MCF 10A (cell line): ENCODE measurements at regions not wholly inside any gene's neighbourhood (a gene's known extent, or its start where the extent isn't known, plus 50 kb on each side); places are given as distances from the start of the nearest gene placed in this dataset.
A peak's percentile ranks its signal among the peaks of the same experiment; 100 is the strongest.

Source experiments
- BruUV-seq: library from RNA; stranded (reverse); fragments of 400-500 nt; replicated peaks from 2 replicates; lab custom pipeline; 2021; lab: Mats Ljungman, UMichigan
- CTCF ChIA-PET: fragments of 300-600 bp; sonication (Branson Sonifier 250); formaldehyde crosslinking; extraction: SDS; loops from one replicate; lab custom pipeline; 2021; ENCODE audit warnings: antibody characterized with exemption, inconsistent platforms; lab: Yijun Ruan, JAX
- POLR2A ChIA-PET: fragments of 300-600, 350-650 bp; sonication (Branson Sonifier 250); formaldehyde crosslinking; extraction: SDS; loops from one replicate; lab custom pipeline; 2020; ENCODE audit warnings: antibody characterized with exemption, inconsistent platforms; lab: Yijun Ruan, JAX
- DNase-seq: peaks from one replicate; pipeline ENCODE4 v3.0.0-alpha.2; 2018; ENCODE audit not compliant: unreplicated experiment
- H3K27ac Mint-ChIP-seq: one replicate; pipeline ENCODE4 v1.8.0; 2022; ENCODE audit warnings: mild to moderate bottlenecking, low read depth, mixed read lengths; ENCODE audit not compliant: unreplicated experiment
- H3K27me3 Mint-ChIP-seq: one replicate; pipeline ENCODE4 v1.8.0; 2022; ENCODE audit warnings: mixed read lengths; ENCODE audit not compliant: insufficient read depth, unreplicated experiment
- H3K36me3 Mint-ChIP-seq: one replicate; pipeline ENCODE4 v1.8.0; 2022; ENCODE audit warnings: mild to moderate bottlenecking, moderate library complexity, mixed read lengths; ENCODE audit not compliant: insufficient read depth, unreplicated experiment
- H3K4me1 Mint-ChIP-seq: one replicate; pipeline ENCODE4 v1.8.0; 2022; ENCODE audit warnings: mixed read lengths; ENCODE audit not compliant: insufficient read depth, unreplicated experiment
- H3K4me3 Mint-ChIP-seq: one replicate; pipeline ENCODE4 v1.8.0; 2022; ENCODE audit warnings: mild to moderate bottlenecking, moderate library complexity, mixed read lengths; ENCODE audit not compliant: unreplicated experiment
- H3K9me3 Mint-ChIP-seq: one replicate; pipeline ENCODE4 v1.8.0; 2022; ENCODE audit warnings: mixed read lengths; ENCODE audit not compliant: unreplicated experiment
- CTCF ChIP-seq: fragments of 200-600 bp; IDR thresholded peaks from one replicate; pipeline ENCODE4 v1.8.0; 2022; ENCODE audit warnings: antibody characterized with exemption, mild to moderate bottlenecking; ENCODE audit not compliant: unreplicated experiment
- intact Hi-C: fragments of 100-400 bp; cut with micrococcal nuclease; formaldehyde crosslinking; loops from 2 replicates; pipeline ENCODE4 v1.14.1; 2022

GRCh38 chr2:9699139-9700108 is 68.6 kb upstream of the YWHAQ start:
- H3K27ac Mint-ChIP-seq = no peak overlapping the region

GRCh38 chr2:9700109-9700495 is 69.3 kb upstream of the YWHAQ start:
- H3K4me1 Mint-ChIP-seq = peaks cover 25% of the 10 kb centered on the region
- no peak for DNase-seq
- no peak overlapping the region for H3K27ac Mint-ChIP-seq
- H3K9me3 Mint-ChIP-seq = no peaks in the 10 kb centered on the region
- intact Hi-C loops = loop anchor here (5.0 kb wide), 1 partner anchor 143 kb away; the partner anchor contains the start of gene ADAM17
- TF ChIP-seq CTCF = no peak
- ChIA-PET POLR2A (interaction anchor here (0.8 kb wide), 1 partner anchor 144 kb away, joined by 4 read pairs; the partner anchor contains the start of gene ADAM17), CTCF (interaction anchor here (0.6 to 0.9 kb wide), 2 partner anchors 69 to 89 kb away, joined by 3 read pairs; no protein-coding TSS in a partner anchor)
- H3K4me3 Mint-ChIP-seq = no peak overlapping the region
- no TSS peak for BruUV-seq
- no peaks in the 10 kb centered on the region for H3K27me3 Mint-ChIP-seq
- no peaks in the 10 kb centered on the region for H3K36me3 Mint-ChIP-seq

More at GRCh38 chr2:9699139-9700108, 68.6 kb upstream of the YWHAQ start:
- ChIA-PET CTCF (interaction anchor here (0.5 to 0.9 kb wide), 5 partner anchors 14 to 373 kb away, joined by 3 read pairs; no protein-coding TSS in a partner anchor), POLR2A (interaction anchor here (0.5 to 0.9 kb wide), 3 partner anchors 70 to 143 kb away, joined by 3 to 4 read pairs (median 3); partner anchors contain the start of gene ADAM17)
- Mint-ChIP-seq H3K4me3 (no peak overlapping the region), H3K27me3 (no peaks in the 10 kb centered on the region), H3K36me3 (no peaks in the 10 kb centered on the region), H3K9me3 (no peaks in the 10 kb centered on the region), H3K4me1 (peaks cover 25% of the 10 kb centered on the region)
- intact Hi-C loops = loop anchor here (5.0 kb wide), 1 partner anchor 142 kb away; the partner anchor contains the start of gene ADAM17
- no peak for TF ChIP-seq CTCF
- peak; percentile 48 for DNase-seq
- no TSS peak for BruUV-seq

GRCh38 chr2:9702604-9703084 is 71.8 kb upstream of the YWHAQ start:
- peaks cover 25% of the 10 kb centered on the region for H3K4me1 Mint-ChIP-seq
- no peaks in the 10 kb centered on the region for H3K36me3 Mint-ChIP-seq

More at GRCh38 chr2:9702604-9703084, 71.8 kb upstream of the YWHAQ start:
- Mint-ChIP-seq H3K27ac (no peak overlapping the region), H3K4me3 (no peak overlapping the region), H3K27me3 (no peaks in the 10 kb centered on the region), H3K9me3 (no peaks in the 10 kb centered on the region)
- ChIA-PET CTCF (interaction anchor here (0.6 to 1.4 kb wide), 2 partner anchors 97 to 108 kb away, joined by 3 to 6 read pairs; no protein-coding TSS in a partner anchor), POLR2A (interaction anchor here (1.0 to 1.7 kb wide), 3 partner anchors 68 to 148 kb away, joined by 3 to 9 read pairs (median 3); partner anchors contain the start of gene YWHAQ)
- intact Hi-C loops = loop anchor here (1.0 to 5.0 kb wide), 3 partner anchors 50 to 145 kb away; partner anchors contain the start of gene ADAM17
- DNase-seq = no peak
- no TSS peak for BruUV-seq
- TF ChIP-seq CTCF = no peak
